ENCODE measurements at regions not wholly inside any gene's neighbourhood (a gene's known extent, or its start where the extent isn't known, plus 50 kb on each side); places are given as distances from the start of the nearest gene placed in this dataset.

DNA sequence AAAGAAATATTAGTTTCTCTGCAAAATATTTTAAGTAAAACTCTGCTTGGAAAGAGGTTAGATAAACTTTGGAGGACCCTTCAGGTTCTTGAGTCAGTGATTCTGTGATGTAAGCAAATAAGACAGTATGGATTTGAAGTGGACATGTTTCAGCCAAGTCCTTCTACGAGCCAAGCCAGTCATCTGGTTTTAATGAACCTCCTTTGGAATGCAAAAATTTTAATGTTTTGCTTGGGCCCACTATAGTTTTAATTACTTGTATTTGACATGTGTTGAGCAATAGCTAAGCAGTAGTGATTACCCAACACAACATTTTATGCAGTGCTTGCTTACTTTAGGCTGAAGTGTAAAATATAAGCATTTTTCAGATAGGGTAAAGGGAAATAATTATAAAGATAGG is 296.3 kb upstream of the SEMA3D start:
- intact Hi-C loops (cut with micrococcal nuclease) (no loop called here), in situ Hi-C loops (cut with MboI) (no loop called here)
- H3K4me1 ChIP-seq (replicated peaks in 1 of 2; ENCODE audit: control insufficient read depth in 2 of 2, insufficient read depth in 2 of 2, low read length in 2 of 2) = no peaks in the 10 kb centered on the region
- no peaks in the 10 kb centered on the region for H3K9me1 ChIP-seq (ENCODE audit: control insufficient read depth, insufficient read depth, low read length)
- POLR2A ChIA-PET = no interaction called here
- BruUV-seq (replicated peaks) = no TSS peak
- no peak overlapping the region for H3K4me3 ChIP-seq
- H3K9ac ChIP-seq (ENCODE audit: insufficient read depth in 1 of 2, low read depth in 2 of 2, low read length in 2 of 2) = no peak overlapping the region
- 0% methylated on average over 1 of the region's 1 CpG for WGBS (ENCODE audit: insufficient coverage, low coverage, missing lambda C conversion rate)
- H3K27me3 ChIP-seq (ENCODE audit: control insufficient read depth in 2 of 2, insufficient read depth in 2 of 2, low read length in 2 of 2) = no peaks in the 10 kb centered on the region
- CTCF ChIA-PET (ENCODE audit: low intra/inter-chr PET ratio) = no interaction called here
- no peak overlapping the region for H3K27ac ChIP-seq (ENCODE audit: extremely low read depth, low read depth, low read length)
- no peaks in the 10 kb centered on the region for H3K36me3 ChIP-seq (ENCODE audit: control insufficient read depth, insufficient read depth, low read length)
- H4K20me1 ChIP-seq (replicated peaks; ENCODE audit: control insufficient read depth, insufficient read depth, low read length) = no peaks in the 10 kb centered on the region
- no peak for DNase-seq (ENCODE audit: extremely low read depth in 1 of 4, low spot score in 3 of 4)
- H3K4me2 ChIP-seq (ENCODE audit: insufficient read depth, low read length) = no peak overlapping the region
- TF ChIP-seq POLR2AphosphoS5 (IDR thresholded peaks at IDR 0.05; ENCODE audit: control insufficient read depth, insufficient read depth, low read depth, low read length) (no peak), HOMEZ (CRISPR knock-in tag; IDR thresholded peaks at IDR 0.05) (no peak), JUND (IDR thresholded peaks at IDR 0.05; ENCODE audit: borderline replicate concordance, low read depth, low read length) (no peak), JUND (tag; IDR thresholded peaks at IDR 0.05; ENCODE audit: borderline replicate concordance, low read depth, low read length) (no peak), USF1 (CRISPR knock-in tag; IDR thresholded peaks at IDR 0.05) (no peak), NR3C1 (CRISPR knock-in tag; IDR thresholded peaks at IDR 0.05) (no peak), RBM15 (IDR thresholded peaks at IDR 0.05; ENCODE audit: insufficient read depth, low read length) (no peak), PTTG1 (tag; IDR thresholded peaks at IDR 0.05; ENCODE audit: low read depth) (no peak), CTCF (IDR thresholded peaks at IDR 0.05 in 2 of 3, conservative IDR thresholded peaks at IDR 0.05 in 1 of 3; ENCODE audit: insufficient read depth in 2 of 3, low read depth in 1 of 3, low read length in 3 of 3) (no peak), CREB1 (IDR thresholded peaks at IDR 0.05) (no peak), CREB1 (CRISPR knock-in tag; IDR thresholded peaks at IDR 0.05) (no peak), ZNF584 (CRISPR knock-in tag; IDR thresholded peaks at IDR 0.05; ENCODE audit: low read depth) (no peak), CAMTA2 (CRISPR knock-in tag; conservative IDR thresholded peaks at IDR 0.05) (no peak), BRD4 (IDR thresholded peaks at IDR 0.05) (no peak)
- TF ChIP-seq, protein P1, sequence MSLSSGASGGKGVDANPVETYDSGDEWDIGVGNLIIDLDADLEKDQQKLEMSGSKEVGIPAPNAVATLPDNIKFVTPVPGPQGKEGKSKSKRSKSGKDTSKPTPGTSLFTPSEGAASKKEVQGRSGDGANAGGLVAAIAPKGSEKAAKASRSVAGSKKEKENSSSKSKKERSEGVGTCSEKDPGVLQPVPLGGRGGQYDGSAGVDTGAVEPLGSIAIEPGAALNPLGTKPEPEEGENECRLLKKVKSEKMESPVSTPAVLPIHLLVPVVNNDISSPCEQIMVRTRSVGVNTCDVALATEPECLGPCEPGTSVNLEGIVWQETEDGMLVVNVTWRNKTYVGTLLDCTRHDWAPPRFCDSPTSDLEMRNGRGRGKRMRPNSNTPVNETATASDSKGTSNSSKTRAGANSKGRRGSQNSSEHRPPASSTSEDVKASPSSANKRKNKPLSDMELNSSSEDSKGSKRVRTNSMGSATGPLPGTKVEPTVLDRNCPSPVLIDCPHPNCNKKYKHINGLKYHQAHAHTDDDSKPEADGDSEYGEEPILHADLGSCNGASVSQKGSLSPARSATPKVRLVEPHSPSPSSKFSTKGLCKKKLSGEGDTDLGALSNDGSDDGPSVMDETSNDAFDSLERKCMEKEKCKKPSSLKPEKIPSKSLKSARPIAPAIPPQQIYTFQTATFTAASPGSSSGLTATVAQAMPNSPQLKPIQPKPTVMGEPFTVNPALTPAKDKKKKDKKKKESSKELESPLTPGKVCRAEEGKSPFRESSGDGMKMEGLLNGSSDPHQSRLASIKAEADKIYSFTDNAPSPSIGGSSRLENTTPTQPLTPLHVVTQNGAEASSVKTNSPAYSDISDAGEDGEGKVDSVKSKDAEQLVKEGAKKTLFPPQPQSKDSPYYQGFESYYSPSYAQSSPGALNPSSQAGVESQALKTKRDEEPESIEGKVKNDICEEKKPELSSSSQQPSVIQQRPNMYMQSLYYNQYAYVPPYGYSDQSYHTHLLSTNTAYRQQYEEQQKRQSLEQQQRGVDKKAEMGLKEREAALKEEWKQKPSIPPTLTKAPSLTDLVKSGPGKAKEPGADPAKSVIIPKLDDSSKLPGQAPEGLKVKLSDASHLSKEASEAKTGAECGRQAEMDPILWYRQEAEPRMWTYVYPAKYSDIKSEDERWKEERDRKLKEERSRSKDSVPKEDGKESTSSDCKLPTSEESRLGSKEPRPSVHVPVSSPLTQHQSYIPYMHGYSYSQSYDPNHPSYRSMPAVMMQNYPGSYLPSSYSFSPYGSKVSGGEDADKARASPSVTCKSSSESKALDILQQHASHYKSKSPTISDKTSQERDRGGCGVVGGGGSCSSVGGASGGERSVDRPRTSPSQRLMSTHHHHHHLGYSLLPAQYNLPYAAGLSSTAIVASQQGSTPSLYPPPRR (CRISPR knock-in tag; IDR thresholded peaks at IDR 0.05; ENCODE audit: borderline replicate concordance) = no peak
- no peak for ATAC-seq
- no peaks in the 10 kb centered on the region for H3K79me2 ChIP-seq (ENCODE audit: control insufficient read depth, insufficient read depth, low read length)
- no peaks in the 10 kb centered on the region for H3K9me3 ChIP-seq (replicated peaks; ENCODE audit: control insufficient read depth, insufficient read depth, low read depth, low read length)
- FAIRE-seq = no peak
- H2AFZ ChIP-seq (ENCODE audit: low read depth, low read length) = no peak overlapping the region

Data from K562 (cell line).